OCI-M2 (cell line): ENCODE measurements at regions not wholly inside any gene's neighbourhood (a gene's known extent, or its start where the extent isn't known, plus 50 kb on each side); places are given as distances from the start of the nearest gene placed in this dataset.
"Not testable (repeated sequence)": the region's sequence is repeated elsewhere in the genome, so short reads cannot be mapped to it uniquely, and the experiment has no call there.

Source experiments
- DNase-seq: peaks from one replicate; lab custom pipeline; 2025; ENCODE audit not compliant: unreplicated experiment; lab: John Stamatoyannopoulos, UW

DNA sequence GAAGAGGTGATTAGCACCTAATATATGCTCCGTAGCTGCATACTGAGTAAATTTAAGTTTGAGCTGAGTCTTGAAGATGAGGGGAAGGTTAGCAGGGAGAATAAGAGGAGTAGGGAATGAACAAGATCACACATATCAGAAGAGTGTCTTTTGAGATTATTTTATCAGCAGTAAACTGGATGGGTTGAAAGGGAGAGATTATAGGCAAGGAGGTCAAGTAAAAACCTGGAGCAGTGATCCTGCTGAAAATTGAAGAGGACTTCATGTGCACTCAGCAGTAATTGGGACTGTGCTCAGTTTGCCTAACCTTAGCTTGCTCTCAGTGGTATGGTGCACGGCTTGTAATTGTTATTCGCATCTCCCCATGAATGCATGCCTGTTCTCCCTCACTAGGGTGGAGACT is 79.5 kb upstream of the PICALM start:
- DNase-seq = peak; percentile 72

DNA sequence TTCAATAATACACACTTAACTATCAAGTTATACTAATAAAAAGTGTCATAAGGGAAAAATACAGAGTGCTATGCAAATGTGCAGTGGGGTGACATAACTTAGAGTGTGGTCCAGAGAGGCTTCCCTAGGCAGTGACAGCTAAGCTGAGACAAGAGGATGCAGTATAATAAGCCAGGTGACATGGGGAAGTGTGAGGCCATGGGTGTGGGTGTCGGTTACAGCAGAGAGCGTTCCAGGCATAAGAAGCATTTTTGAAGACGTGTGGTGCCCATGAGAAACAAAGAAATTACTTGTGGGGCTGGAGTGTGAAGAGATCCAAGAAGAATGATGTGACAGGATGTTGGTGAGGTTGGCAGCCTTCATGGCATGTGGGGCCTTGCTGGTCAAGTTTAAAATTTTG is 78.1 kb upstream of the PICALM start:
- DNase-seq = no peak

DNA sequence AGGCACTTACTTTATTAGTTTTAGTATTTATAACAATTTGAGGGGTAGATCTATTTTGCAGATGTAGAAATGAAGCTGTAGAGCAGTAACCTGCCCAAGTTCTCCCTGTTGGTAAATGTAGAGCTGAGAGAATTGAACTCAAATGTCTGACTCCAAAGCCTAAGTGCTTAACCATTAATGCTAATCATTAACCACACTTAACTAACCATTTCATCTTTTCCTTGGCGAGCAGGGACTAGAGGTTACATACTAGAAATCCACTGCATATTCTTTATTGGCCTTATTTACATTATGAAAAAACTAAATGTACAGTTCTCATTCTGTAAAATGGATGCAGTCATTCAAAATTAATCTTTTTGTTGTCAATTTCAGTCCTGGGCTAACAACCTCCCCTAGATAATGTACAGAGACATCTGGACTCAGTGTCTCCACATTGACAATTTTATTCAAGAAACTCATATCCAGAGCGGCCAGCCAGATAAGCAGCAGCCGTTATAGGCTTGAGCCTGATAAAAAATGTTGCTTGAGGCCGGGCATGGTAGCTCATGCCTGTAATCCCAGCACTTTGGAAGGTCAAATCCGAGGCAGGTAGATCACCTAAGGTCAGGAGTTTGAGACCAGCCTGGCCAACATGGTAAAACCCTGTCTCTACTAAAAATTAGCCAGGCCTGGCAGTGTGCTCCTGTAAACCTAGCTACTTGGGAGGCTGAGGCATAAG is 76.7 kb upstream of the PICALM start:
- DNase-seq = no peak

DNA sequence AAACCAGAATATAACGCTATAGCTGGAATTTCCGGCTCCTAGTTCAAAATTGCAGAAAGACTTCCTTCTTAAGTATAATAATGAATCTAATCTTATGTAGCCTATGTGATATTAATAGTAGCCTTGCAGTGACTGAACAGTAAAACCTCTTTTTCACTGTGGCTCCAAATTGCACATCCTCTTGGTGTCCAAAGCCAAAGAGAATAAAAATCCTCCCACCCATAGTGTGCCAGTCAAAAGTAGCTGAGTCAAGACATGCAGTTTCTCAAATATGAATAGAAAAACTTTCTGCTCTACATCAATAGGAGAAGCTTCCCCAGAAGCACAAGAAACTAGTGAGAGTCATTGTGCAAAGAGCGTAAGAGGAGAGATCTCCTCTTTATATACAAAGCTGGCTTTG is 76.0 kb upstream of the PICALM start:
- no peak for DNase-seq

DNA sequence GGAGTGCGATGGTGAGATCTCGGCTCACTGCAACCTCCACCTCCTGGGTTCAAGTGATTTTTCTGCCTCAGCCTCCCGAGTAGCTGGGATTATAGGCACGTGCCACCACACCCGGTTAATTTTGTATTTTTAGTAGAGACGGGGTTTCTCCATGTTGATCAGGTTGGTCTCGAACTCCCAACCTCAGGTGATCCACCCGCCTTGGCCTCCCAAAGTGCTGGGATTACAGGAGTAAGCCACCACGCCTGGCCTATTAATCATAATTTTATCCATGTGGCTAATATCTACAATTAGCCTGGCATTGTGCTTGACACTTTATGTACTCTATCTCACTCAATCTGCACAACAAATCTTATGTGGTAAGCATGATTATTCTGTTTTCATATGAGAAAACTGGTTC is 75.2 kb upstream of the PICALM start:
- DNase-seq = not testable (repeated sequence)

DNA sequence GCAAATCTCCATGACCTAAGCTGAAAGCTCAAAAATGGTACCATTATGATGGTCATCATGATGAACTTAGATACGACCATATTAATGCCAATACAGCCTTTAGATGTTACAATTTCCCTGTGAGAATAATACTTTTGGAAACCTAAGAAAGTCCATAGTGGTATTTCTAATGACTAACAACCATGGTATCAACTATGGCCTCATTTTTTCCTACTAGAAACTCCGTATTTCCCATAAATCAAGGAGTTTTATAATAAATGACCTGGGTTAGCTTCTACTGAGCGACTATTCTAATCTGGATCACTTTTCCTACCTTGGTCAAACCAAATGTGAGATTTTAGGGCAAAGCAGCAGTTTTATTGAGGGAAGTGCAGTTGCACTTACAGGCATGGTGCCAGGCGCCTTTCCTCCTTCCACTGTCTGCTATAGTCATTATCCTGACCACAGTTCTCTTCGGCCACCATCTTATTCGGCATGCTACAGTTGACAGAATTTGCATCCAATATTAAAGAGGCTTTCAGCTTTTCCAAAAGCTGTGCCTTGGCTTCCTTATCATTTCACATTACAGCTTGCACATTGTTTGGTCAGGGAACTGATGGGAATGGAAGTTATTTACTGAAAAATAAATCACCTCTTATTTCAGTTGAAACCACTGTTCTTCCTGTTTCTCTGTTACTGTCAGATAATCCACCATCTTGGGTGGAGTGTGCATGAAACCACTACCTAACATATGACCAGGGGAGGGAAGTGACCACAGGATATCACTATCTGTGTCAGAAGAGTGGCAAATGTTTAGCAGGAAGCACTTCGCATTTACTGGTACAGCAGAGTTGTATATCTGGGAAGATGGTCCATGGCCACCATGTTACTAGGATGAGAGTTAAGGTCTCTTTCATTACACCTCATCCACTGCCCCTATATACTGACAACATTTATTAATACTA is 74.5 kb upstream of the PICALM start:
- peak; percentile 64 for DNase-seq

DNA sequence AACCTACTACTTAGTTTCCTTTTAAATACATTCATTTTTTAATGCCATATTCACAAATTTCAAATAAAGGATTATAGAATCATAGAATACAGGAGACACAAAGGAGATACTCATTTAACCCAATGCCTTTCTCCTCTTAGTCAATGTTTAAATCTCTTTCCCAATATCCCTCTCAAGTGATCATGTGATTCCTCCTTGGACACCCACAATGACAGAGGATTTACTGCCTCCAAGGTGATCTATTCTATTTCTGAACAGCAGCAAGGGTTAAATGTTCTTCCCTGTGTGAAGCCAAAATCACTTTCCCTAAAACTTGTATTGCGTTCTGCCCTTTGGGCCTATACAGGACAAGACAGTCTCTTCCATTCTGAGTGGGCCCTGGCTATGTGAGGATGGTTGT is 73.3 kb upstream of the PICALM start:
- DNase-seq = no peak

DNA sequence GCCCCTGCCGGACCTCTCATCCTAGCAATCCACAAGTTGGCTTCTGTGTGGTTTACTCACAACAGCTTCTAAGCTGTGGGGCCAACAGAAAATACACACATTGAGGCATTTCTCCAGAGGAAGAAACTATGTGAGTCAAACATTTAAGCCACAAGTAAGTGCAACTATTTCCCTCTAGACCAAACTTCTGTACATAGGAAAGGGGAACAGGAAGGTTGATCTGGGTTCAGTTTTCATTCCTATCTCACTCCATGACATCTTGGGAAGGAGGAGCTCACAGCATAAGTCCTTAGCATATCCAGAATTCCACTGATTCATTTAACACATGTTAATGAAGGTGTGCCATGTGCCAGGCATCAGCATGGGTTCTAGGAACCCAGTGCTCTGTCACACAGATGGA is 72.8 kb upstream of the PICALM start:
- no peak for DNase-seq

DNA sequence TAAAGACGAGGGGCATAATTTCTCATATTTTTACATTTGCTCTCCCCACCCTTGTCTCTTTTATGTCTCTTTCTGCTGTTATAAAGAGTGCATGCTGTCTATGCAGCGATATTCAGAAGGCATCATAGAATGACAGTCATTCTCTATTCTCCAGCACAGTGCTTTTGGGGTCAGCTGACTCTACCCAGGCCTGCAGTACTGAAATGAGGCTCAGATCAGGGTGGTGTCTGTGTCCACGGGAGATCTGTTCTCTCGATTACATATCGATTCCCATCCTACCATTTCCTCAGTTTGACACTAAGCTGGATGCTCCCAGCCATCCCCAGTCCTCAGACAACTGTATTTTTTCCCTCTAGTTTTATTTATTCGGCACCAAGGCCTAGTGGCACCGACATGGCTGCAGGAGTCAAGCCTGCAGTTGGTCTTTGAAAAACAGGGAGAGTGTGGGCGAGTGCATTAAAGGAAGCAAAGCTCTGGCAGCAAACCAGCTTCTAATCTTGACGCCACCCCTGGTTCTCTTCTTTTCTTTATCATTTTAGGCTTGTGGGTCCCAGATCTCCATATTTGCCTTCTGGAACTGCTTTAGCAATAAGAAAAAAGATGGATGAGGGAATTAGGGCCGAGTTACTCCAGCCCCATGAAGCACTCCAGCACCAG is 71.6 kb upstream of the PICALM start:
- DNase-seq = no peak

DNA sequence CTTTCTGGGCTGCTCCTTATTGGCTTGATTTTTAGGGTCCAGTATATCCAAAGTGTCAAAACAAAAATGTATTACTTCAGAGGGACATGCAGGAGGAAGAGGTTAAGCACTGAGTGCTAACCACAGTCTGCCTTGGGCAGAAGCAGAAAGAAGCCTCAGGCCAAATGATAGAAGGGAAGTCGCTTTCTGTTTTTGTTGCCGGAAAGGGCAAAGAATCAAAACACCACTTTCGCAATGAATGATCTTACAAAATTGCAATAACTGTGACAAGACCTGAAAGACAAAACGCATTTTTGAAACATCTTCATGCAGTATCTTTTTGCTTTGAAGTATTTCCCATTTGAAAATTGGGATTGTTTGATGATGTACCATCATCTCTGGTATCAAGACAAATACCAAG is 70.1 kb upstream of the PICALM start:
- no peak for DNase-seq

DNA sequence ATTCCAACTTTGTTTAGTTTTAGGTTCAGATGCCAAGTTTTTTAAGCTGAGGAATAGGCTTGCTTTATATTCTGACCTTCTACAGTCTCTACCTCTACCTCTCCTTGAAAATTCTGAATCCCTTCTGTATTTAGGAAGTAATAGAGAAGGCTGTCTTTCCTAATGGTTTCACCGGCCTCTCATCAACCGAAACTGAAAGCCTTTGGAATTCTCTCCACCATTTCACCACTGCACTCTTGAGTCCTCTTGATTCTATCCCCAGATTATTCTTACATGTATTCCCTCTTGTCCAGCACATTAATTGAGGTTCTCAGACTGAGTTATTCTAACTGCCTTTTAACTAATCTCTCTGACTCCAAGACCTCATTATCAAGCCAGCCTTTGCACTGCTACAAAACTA is 67.7 kb upstream of the PICALM start:
- DNase-seq = no peak

DNA sequence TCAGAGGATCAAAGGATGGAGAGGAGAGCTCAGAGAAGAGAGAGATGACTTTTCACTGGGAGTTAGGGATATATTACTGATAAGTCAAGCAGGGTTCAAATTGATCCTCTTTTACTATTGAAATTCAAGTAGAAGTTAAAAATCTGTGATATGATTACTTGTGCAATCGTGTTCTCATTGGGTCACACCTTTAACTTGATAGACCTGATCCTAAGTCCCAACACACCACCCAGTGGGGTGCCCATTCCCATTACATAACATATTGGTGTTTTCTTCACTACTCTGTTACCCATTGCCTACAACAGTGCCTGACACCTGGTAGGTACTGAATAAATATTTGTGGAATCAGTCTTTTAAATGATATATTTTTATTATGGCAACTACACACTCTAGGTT is 66.4 kb upstream of the PICALM start:
- no peak for DNase-seq

DNA sequence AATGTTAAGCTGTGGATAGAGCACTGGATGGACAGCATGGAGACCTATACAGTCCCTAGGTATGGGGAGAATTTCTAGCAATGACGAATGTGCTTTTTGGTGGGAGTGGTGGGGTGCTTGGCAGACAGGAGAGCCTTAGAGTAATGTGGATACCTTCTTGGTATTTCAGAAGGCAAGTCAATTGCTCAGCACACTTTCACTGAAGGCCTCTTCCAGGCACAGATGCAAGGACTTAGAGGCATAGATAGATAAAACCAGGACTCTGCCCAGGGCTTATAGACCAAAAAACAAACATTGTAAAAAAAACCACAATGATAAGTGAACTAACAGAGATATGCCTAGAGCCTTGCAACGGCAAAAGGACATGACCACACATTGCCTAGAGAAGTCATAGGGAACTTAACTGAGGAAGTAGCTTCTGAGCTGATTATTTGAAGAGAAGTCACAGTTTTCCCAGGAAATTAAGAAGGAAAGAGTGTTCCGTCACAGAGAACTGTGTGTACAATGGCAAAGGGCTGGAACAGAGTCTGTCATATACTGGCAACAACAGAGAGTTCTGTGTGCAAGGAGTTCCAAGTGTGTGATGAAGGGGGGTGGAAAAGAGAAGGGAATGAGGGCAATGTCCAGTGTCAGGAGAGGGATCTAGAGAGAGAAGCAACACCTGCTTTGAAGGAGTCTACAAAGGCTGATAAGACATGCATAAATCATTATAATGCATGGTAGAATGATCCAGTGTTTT is 65.9 kb upstream of the PICALM start:
- DNase-seq = peak; percentile 73

DNA sequence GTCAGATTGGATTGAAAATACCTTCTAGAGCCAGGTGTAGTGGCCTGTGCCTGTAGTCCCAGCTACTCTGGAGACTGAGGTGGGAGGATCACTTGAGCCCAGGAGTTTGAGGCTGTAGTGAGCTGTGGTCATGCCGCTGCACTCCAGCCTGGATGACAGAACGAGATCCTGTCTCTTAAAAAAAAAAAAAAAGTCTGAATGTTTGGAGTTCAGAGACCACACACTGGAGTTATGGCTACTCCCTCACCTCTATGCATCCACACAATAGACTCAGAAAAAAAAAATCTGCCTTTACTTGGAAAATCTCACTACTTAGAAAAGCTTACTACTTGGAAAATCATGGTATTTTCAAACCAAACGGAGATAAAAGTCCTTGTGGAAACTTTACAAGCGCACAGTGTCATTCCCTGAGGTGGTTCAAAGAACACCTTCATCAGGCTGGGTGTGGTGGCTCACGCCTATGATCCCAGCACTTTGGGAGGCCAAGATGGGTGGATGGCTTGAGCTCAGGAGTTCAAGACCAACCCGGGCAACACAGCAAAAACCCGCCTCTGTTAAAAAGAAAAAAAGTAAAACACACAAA is 63.9 kb upstream of the PICALM start:
- no peak for DNase-seq

DNA sequence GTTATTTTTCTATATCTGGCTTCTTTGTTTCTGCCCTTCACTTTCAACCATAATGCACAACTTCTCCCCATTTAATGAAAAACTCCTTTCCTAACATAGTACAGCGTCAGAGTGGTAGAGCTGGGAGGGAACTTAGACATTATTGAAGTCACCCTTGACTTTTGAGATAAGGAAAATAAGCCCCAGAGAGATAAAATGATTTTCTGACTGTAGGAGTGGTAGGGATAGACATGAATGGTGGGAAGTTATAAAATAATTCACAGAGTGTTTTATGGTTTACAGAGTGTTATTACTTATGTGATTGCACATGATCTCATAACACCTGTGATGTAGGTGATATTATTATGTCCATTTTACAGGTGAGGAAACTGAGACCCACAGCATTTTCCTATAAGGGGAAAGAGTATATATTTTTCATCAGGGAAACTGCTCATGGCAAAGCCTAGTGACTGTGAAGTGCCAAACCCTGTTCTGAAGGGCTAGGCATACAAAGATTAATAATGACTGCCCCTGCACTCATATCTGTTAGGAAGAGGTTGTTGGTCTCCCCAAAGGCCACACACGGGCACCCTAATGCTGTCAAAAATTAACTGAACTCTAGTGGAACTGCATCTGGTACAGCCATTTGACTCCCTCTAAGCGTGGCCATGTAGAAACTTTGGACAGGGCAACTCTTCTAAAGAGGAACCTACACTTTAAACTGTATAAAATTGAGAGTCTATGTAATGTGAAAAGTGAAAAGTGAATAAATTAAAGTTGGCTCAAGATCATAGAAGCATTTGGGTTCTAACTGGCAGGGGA is 61.1 kb upstream of the PICALM start:
- DNase-seq = no peak

DNA sequence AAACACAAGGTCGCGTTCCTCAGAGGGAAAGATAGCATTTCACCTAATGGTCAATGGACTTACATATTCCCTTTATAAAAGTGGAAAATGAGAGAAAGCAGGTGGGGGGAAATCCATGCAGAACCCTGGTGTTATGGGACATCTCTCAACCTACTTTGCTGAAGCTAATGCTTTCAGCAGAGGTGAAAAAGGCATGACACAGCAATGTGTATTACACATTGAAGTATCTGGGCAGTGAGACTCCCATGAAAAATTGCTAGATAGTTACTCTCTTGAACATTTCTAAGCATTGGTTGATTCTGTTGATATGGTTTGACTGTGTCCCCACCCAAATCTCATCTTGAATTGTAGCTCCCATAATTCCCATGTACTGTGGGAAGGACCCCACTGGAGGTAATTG is 60.0 kb upstream of the PICALM start:
- DNase-seq = no peak

DNA sequence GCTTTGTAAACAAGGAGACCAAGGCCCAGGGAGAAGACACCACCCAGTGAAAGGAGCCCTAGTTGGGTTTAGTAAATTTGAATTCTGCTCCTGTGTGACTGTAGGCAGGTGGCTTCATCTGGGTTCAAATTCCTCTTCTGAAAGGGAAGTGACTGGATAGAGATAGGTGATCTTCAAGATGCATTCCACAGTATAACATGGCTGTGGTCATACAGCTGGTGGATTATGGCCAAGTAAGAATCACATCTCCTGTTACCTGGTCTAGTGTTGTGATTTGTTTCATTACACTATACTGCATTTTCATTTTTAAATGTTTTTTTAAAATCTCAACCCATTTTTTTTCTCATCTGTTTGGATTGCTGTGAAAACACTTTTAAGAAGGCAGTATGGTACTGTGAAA is 58.0 kb upstream of the PICALM start:
- DNase-seq = no peak

DNA sequence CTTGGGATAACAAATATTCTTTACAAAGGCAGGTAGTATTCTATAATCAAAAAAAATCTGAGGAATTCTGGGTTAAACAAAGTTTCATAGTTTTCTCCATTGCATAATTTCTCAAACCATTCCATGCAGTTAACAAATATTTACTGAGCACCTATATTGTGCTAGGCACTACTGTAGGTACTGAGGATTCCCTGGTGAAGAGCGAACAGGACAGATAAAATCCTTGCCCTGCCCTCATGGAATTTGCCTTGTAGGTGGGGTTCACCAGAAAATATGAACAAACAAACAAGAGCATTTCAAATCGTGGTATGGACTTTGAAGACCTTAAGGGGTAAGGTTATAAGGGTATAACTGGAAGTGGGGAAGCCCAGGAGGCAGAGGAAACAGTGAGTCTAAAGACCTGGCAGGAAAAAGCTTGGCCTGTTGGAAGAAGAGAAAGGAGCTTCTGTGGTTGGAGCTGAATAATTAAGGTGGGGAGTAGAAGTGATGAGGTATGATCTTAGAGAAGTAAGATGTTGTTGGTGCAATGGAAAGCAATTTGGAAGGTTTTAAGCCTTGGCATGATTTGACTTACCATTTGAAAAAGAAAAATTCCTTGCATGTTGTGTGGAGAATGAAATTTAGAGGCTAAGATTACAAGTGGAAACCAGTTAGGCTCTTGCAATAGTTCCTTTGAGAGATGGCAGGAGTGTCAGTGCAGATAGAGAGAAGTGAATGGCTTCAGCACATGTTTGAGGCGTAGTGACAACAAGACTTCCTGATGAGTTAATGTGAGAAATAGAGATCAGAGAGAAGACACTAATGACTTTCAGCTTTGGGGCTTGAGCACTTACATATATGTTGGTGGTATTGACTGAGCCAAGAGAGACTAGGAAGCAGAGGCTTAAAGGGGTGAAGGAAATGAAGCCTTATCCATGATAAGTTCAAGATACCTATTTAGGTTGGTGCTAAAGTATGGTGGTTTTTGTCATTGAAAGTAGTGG is 55.7 kb upstream of the PICALM start:
- DNase-seq = no peak

DNA sequence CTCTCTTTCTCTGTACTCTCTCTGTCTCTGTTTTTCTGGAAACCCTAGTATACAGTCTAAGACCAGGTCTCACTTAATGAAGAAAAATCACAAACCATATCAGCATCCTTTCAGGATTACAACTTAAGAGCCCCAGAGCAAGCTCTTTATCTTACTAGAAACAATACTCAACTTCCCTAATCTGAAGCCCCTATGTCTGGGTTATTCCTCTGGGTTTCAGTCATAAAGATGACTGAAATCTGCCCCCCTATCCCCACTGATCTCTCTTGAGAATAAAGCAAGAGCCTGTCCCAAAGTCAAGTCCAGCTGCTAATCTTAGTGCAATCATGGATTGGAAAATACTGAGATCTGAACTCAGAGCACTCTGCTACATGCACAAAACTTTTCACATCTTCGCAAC is 53.9 kb upstream of the PICALM start:
- no peak for DNase-seq
